Endothelial cell of umbilical vein (primary cell): ENCODE measurements at regions not wholly inside any gene's neighbourhood (a gene's known extent, or its start where the extent isn't known, plus 50 kb on each side); places are given as distances from the start of the nearest gene placed in this dataset.

Experiments
- BruUV-seq: library from RNA; stranded (reverse); fragments of 400-500 nt; replicated peaks from 2 replicates; lab custom pipeline; 2021; lab: Mats Ljungman, UMichigan
- CTCF ChIA-PET: fragments of 300-600, 350-600 bp; sonication (Branson Sonifier 250); formaldehyde crosslinking; loops from one replicate; lab custom pipeline; 2021; ENCODE audit warnings: antibody characterized with exemption, inconsistent platforms; lab: Charles Lee
- POLR2A ChIA-PET: fragments of 300-600, 350-600 bp; sonication (Branson Sonifier 250); formaldehyde crosslinking; loops from one replicate; lab custom pipeline; 2021; ENCODE audit warnings: antibody characterized with exemption, inconsistent platforms; lab: Charles Lee
- DNase-seq: peaks from one replicate; pipeline ENCODE4 v3.0.0-alpha.2; 2011; ENCODE audit warnings: low read depth, low spot score
- FAIRE-seq: peaks from 2 replicates; lab custom pipeline; 2011; peaks lifted over from hg19 to GRCh38; lab: Jason Lieb, UNC
- H2AFZ ChIP-seq: 2 replicates; pipeline ENCODE4 v1.6.0; 2012; ENCODE audit warnings: low read depth, low read length, control low read depth, inconsistent platforms
- H3K27ac ChIP-seq: 2 replicates; pipeline ENCODE4 v1.5.1; 2011; ENCODE audit warnings: low read depth, mild to moderate bottlenecking, control low read depth, low read length, moderate library complexity; ENCODE audit not compliant: insufficient read depth
- H3K27me3 ChIP-seq, 2 experiments: 2 replicates each; pipeline versions ENCODE4 v1.6.0 to v1.6.1; 2011; ENCODE audit warnings: low read length in 2 of 2, mixed read lengths in 1 of 2; ENCODE audit not compliant: control insufficient read depth in 2 of 2, insufficient read depth in 2 of 2
- H3K36me3 ChIP-seq, 2 experiments: 2 replicates in 1 of 2; 3 replicates in 1 of 2; pipeline ENCODE4 v1.5.1; 2011; ENCODE audit warnings: low read length in 2 of 2, mild to moderate bottlenecking in 1 of 2, moderate library complexity in 1 of 2; ENCODE audit not compliant: control insufficient read depth in 2 of 2, insufficient read depth in 2 of 2; ENCODE audit errors: extremely low read depth in 1 of 2
- H3K4me1 ChIP-seq: 3 replicates; pipeline ENCODE4 v1.5.1; 2011; ENCODE audit warnings: mild to moderate bottlenecking, low read length; ENCODE audit not compliant: control insufficient read depth, insufficient read depth; ENCODE audit errors: extremely low read depth
- H3K4me2 ChIP-seq: 2 replicates; pipeline ENCODE4 v1.6.1; 2011; ENCODE audit warnings: low read length, control low read depth, mixed read lengths; ENCODE audit not compliant: insufficient read depth
- H3K4me3 ChIP-seq, 3 experiments: fragments of 200-600 bp in 1 of 3; sonication (generic), shearing (Covaris generic) in 1 of 3; replicated peaks in 1 of 3; 2 replicates each; pipeline ENCODE4 v1.5.1; 2011 to 2016; ENCODE audit warnings: control low read depth in 3 of 3, low read length in 3 of 3, mild to moderate bottlenecking in 2 of 3, inconsistent platforms in 1 of 3, low read depth in 1 of 3, moderate library complexity in 1 of 3; ENCODE audit not compliant: insufficient read depth in 1 of 3
- H3K79me2 ChIP-seq: 2 replicates; pipeline ENCODE4 v1.6.0; 2012; ENCODE audit warnings: low read length, inconsistent platforms; ENCODE audit not compliant: control insufficient read depth, insufficient read depth
- H3K9ac ChIP-seq: replicated peaks from 2 replicates; pipeline ENCODE3; 2011; ENCODE audit warnings: low read length, control low read depth; ENCODE audit not compliant: insufficient read depth; ENCODE audit errors: extremely low read depth
- H3K9me1 ChIP-seq: replicated peaks from 3 replicates; pipeline ENCODE4 v1.6.0; 2011; ENCODE audit warnings: mild to moderate bottlenecking, low read length; ENCODE audit not compliant: control insufficient read depth, insufficient read depth; ENCODE audit errors: extremely low read depth
- H3K9me3 ChIP-seq: replicated peaks from 2 replicates; pipeline ENCODE4 v1.5.1; 2012; ENCODE audit warnings: low read length, inconsistent platforms; ENCODE audit not compliant: control insufficient read depth, insufficient read depth
- H4K20me1 ChIP-seq: replicated peaks from 2 replicates; pipeline ENCODE3; 2011; ENCODE audit warnings: mild to moderate bottlenecking, low read length; ENCODE audit not compliant: control insufficient read depth, insufficient read depth; ENCODE audit errors: extremely low read depth
- EZH2 ChIP-seq: IDR thresholded peaks from 2 replicates; pipeline ENCODE4 v1.6.1; 2012; ENCODE audit warnings: borderline replicate concordance, low read depth, mild to moderate bottlenecking, moderate library complexity, low read length, inconsistent platforms; ENCODE audit not compliant: severe bottlenecking
- FOS ChIP-seq: IDR thresholded peaks from 2 replicates; pipeline ENCODE4 v1.6.1; 2011; ENCODE audit warnings: mild to moderate bottlenecking, low read length, moderate library complexity, borderline replicate concordance; ENCODE audit not compliant: insufficient read depth
- GATA2 ChIP-seq: IDR thresholded peaks from 2 replicates; pipeline ENCODE4 v1.7.0; 2011; ENCODE audit warnings: low read depth, mild to moderate bottlenecking, moderate library complexity, mixed read lengths, low read length; ENCODE audit not compliant: insufficient read length, insufficient read depth
- JUN ChIP-seq: IDR thresholded peaks from 2 replicates; pipeline ENCODE4 v1.6.1; 2011; ENCODE audit warnings: borderline replicate concordance, low read depth; ENCODE audit not compliant: insufficient read length, insufficient read depth
- MYC ChIP-seq: IDR thresholded peaks from one replicate; pipeline ENCODE4 v1.6.1; 2011; ENCODE audit warnings: mild to moderate bottlenecking, low read depth, low read length
- POLR2A ChIP-seq: IDR thresholded peaks from 2 replicates; pipeline ENCODE4 v1.6.1; 2012; ENCODE audit warnings: low read depth, mild to moderate bottlenecking, control low read depth, low read length
- POLR2AphosphoS5 ChIP-seq: IDR thresholded peaks from 2 replicates; pipeline ENCODE4 v1.6.1; 2012; ENCODE audit warnings: low read depth, mild to moderate bottlenecking, control low read depth, low read length, moderate library complexity; ENCODE audit not compliant: insufficient read depth
- dilution Hi-C: fragments of 300-500 bp; cut with MboI; formaldehyde crosslinking; loops from one replicate; pipeline ENCODE4 v1.15.0; 2019; ENCODE audit warnings: low sequenced_read_pairs; ENCODE audit not compliant: extremely low pct_ligation_motif_present
- intact Hi-C: fragments of 100-400 bp; cut with micrococcal nuclease; formaldehyde crosslinking; loops from one replicate; pipeline ENCODE4 v1.10.0; 2022
- TF ChIP-seq, protein P1 (sequence below): IDR thresholded peaks from 2 replicates; pipeline ENCODE4 v1.6.1; 2011; ENCODE audit not compliant: insufficient read depth, insufficient read length
- TF ChIP-seq, protein P2 (sequence below), 2 donors: IDR thresholded peaks; 1 replicate in 1 of 2; 2 replicates in 1 of 2; pipeline ENCODE4 v1.5.1; 2011; ENCODE audit warnings: low read length in 2 of 2, mild to moderate bottlenecking in 2 of 2, moderate library complexity in 2 of 2, control low read depth in 1 of 2, inconsistent platforms in 1 of 2, low read depth in 1 of 2; ENCODE audit not compliant: insufficient read depth in 1 of 2; ENCODE audit errors: extremely low read depth in 1 of 2

DNA sequence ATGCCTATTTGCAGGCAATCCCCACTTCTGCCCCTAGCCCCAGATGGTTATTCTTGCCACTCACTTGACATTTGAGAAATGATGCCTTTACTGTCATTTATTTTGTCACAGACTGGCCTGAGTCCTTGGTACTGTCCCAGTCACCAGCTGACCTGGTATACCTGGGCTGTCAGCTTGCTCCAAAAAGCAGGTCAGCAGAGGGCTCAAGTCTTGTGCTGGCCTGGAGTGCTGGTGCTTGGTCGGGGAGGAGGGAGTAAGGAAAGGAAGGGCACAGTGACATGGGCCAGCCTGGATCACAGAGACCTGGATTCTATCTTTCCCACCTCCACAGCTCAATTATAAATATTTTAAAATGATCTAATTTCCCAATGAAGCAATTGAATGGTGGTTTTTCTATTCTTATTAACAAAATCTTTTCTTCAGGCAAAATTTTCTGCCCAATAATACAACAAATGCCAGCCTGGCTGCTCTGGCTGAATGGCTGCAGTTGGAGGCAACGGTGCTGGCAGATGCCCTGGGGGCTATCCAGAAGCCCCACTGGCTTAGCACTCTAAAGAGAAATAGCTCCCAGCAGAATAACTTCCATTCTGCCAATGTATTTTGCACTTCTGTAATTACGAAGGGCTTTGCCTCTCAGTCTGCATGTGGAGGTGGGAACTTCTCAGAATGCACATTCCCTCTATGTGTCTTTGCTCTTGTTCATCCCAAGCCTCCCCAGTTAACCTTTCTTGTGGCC, 160.6 kb downstream of the GADD45G start:
- intact Hi-C loops, result no loop called here

More for the DNA sequence above, 160.6 kb downstream of the GADD45G start:
- no TSS peak for BruUV-seq
- TF ChIP-seq JUN (no peak), POLR2AphosphoS5 (no peak), MYC (no peak), FOS (no peak), POLR2A (no peak), EZH2 (no peak), GATA2 (no peak)
- TF ChIP-seq, protein P1, sequence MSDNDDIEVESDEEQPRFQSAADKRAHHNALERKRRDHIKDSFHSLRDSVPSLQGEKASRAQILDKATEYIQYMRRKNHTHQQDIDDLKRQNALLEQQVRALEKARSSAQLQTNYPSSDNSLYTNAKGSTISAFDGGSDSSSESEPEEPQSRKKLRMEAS, result no peak
- TF ChIP-seq, protein P2, sequence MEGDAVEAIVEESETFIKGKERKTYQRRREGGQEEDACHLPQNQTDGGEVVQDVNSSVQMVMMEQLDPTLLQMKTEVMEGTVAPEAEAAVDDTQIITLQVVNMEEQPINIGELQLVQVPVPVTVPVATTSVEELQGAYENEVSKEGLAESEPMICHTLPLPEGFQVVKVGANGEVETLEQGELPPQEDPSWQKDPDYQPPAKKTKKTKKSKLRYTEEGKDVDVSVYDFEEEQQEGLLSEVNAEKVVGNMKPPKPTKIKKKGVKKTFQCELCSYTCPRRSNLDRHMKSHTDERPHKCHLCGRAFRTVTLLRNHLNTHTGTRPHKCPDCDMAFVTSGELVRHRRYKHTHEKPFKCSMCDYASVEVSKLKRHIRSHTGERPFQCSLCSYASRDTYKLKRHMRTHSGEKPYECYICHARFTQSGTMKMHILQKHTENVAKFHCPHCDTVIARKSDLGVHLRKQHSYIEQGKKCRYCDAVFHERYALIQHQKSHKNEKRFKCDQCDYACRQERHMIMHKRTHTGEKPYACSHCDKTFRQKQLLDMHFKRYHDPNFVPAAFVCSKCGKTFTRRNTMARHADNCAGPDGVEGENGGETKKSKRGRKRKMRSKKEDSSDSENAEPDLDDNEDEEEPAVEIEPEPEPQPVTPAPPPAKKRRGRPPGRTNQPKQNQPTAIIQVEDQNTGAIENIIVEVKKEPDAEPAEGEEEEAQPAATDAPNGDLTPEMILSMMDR (IDR thresholded peaks at IDR 0.05; ENCODE audit: extremely low read depth in 1 of 2, insufficient read depth in 1 of 2, low read depth in 1 of 2, low read length in 2 of 2), result no peak
- no peaks in the 10 kb centered on the region for H3K79me2 ChIP-seq
- POLR2A ChIA-PET, result no interaction called here
- H3K4me2 ChIP-seq, result no peak overlapping the region
- dilution Hi-C loops, result no loop called here
- no peaks in the 10 kb centered on the region for H3K27me3 ChIP-seq
- no peaks in the 10 kb centered on the region for H3K36me3 ChIP-seq
- no peak overlapping the region for H2AFZ ChIP-seq
- no peak overlapping the region for H3K9ac ChIP-seq
- no peak overlapping the region for H3K4me3 ChIP-seq
- CTCF ChIA-PET, result interaction anchor here (1.2 kb wide), 1 partner anchor 15 kb away, joined by 3 read pairs; no protein-coding TSS in a partner anchor
- no peaks in the 10 kb centered on the region for H3K9me1 ChIP-seq
- H3K27ac ChIP-seq, result no peak overlapping the region
- FAIRE-seq, result no peak
- H3K9me3 ChIP-seq, result no peaks in the 10 kb centered on the region
- no peak for DNase-seq
- no peaks in the 10 kb centered on the region for H4K20me1 ChIP-seq
- no peaks in the 10 kb centered on the region for H3K4me1 ChIP-seq
